Activated CD8-positive, alpha-beta memory T cell treated with anti-CD3 and anti-CD28 coated beads, Interleukin-2, amount 10 ng/mL, durations not matched to agents 7 days and 5 days (primary cell): ENCODE measurements at regions not wholly inside any gene's neighbourhood (a gene's known extent, or its start where the extent isn't known, plus 50 kb on each side); places are given as distances from the start of the nearest gene placed in this dataset.
A peak's percentile ranks its signal among the peaks of the same experiment; 100 is the strongest.

Experiments
- ATAC-seq: fragments of 150-1000 bp; cut with Tn5 transposase; one replicate; pipeline ENCODE4 v1.10.0; 2021; ENCODE audit warnings: moderate library complexity
- CTCF ChIA-PET: fragments of 350-600 bp; sonication (Branson Sonifier 250); formaldehyde crosslinking; loops from one replicate; lab custom pipeline; 2021; ENCODE audit warnings: antibody characterized with exemption; lab: Charles Lee
- DNase-seq: peaks from one replicate; pipeline ENCODE4 v3.0.0-alpha.2; 2020
- H3K27ac Mint-ChIP-seq: one replicate; pipeline ENCODE4 v1.8.0; 2021; ENCODE audit warnings: mild to moderate bottlenecking, mixed read lengths
- H3K27me3 Mint-ChIP-seq: one replicate; pipeline ENCODE4 v1.8.0; 2021; ENCODE audit warnings: mixed read lengths
- H3K36me3 Mint-ChIP-seq: one replicate; pipeline ENCODE4 v1.8.0; 2021; ENCODE audit warnings: mild to moderate bottlenecking, mixed read lengths
- H3K4me1 Mint-ChIP-seq: one replicate; pipeline ENCODE4 v1.8.0; 2021; ENCODE audit warnings: mixed read lengths
- H3K4me3 Mint-ChIP-seq: one replicate; pipeline ENCODE4 v1.8.0; 2021; ENCODE audit warnings: mild to moderate bottlenecking, moderate library complexity, mixed read lengths
- H3K9me3 Mint-ChIP-seq: one replicate; pipeline ENCODE4 v1.8.0; 2022; ENCODE audit warnings: low read depth, mixed read lengths

- Mint-ChIP-seq H3K4me3 (no peak overlapping the region), H3K4me1 (no peaks in the 10 kb centered on the region), H3K9me3 (no peaks in the 10 kb centered on the region), H3K27ac (no peak overlapping the region), H3K36me3 (no peaks in the 10 kb centered on the region), H3K27me3 (peaks cover 3% of the 10 kb centered on the region)
- DNase-seq (peak; percentile 64), ATAC-seq (peak; percentile 78)
- CTCF ChIA-PET, result interaction anchor here (1.8 to 2.2 kb wide), 2 partner anchors 471 to 1185 kb away, joined by 7 to 9 read pairs; no protein-coding TSS in a partner anchor
These were observed 53.6 kb upstream of the TMEM72 start for GRCh38 chr10:44857363-44858016.

- H3K4me3 Mint-ChIP-seq, result no peak overlapping the region
- no peaks in the 10 kb centered on the region for H3K4me1 Mint-ChIP-seq
- no peak for DNase-seq
- no peaks in the 10 kb centered on the region for H3K36me3 Mint-ChIP-seq
- H3K9me3 Mint-ChIP-seq, result no peaks in the 10 kb centered on the region
- CTCF ChIA-PET, result interaction anchor here (0.8 to 2.2 kb wide), 5 partner anchors 18 to 1185 kb away, joined by 3 to 9 read pairs (median 4); no protein-coding TSS in a partner anchor
- peaks cover 7% of the 10 kb centered on the region for H3K27me3 Mint-ChIP-seq
- ATAC-seq, result peak; percentile 11
- no peak overlapping the region for H3K27ac Mint-ChIP-seq
These were observed 53.1 kb upstream of the TMEM72 start for GRCh38 chr10:44858017-44858371.

GRCh38 chr10:44858988-44859387 lies 52.1 kb upstream of the TMEM72 start:
- Mint-ChIP-seq H3K27me3 (peaks cover 14% of the 10 kb centered on the region), H3K4me1 (peaks cover 3% of the 10 kb centered on the region), H3K36me3 (no peaks in the 10 kb centered on the region), H3K4me3 (no peak overlapping the region), H3K27ac (no peak overlapping the region), H3K9me3 (no peaks in the 10 kb centered on the region)
- ATAC-seq (no peak), DNase-seq (no peak)
- CTCF ChIA-PET, result interaction anchor here (0.8 to 2.2 kb wide), 5 partner anchors 11 to 500 kb away, joined by 3 to 9 read pairs (median 4); no protein-coding TSS in a partner anchor

GRCh38 chr10:44859546-44860285 lies 51.4 kb upstream of the TMEM72 start:
- ATAC-seq (no peak), DNase-seq (no peak)
- no peak overlapping the region for H3K4me3 Mint-ChIP-seq
- CTCF ChIA-PET, result interaction anchor here (2.2 kb wide), 1 partner anchor 473 kb away, joined by 9 read pairs; no protein-coding TSS in a partner anchor
- H3K27ac Mint-ChIP-seq, result no peak overlapping the region
- peaks cover 9% of the 10 kb centered on the region for H3K4me1 Mint-ChIP-seq
- no peaks in the 10 kb centered on the region for H3K36me3 Mint-ChIP-seq
- peaks cover 21% of the 10 kb centered on the region for H3K27me3 Mint-ChIP-seq
- H3K9me3 Mint-ChIP-seq, result no peaks in the 10 kb centered on the region

GRCh38 chr10:44860811-44861736 lies 50.1 kb upstream of the TMEM72 start:
- Mint-ChIP-seq H3K4me1 (peaks cover 11% of the 10 kb centered on the region), H3K4me3 (no peak overlapping the region), H3K27ac (no peak overlapping the region), H3K27me3 (peaks cover 32% of the 10 kb centered on the region), H3K36me3 (no peaks in the 10 kb centered on the region), H3K9me3 (no peaks in the 10 kb centered on the region)
- DNase-seq (no peak), ATAC-seq (no peak)
- CTCF ChIA-PET, result interaction anchor here (1.0 kb wide), 1 partner anchor 474 kb away, joined by 3 read pairs; no protein-coding TSS in a partner anchor
